Nephron (organoid): ENCODE measurements at regions not wholly inside any gene's neighbourhood (a gene's known extent, or its start where the extent isn't known, plus 50 kb on each side); places are given as distances from the start of the nearest gene placed in this dataset.

Experiments
- H3K27ac Mint-ChIP-seq, 3 experiments: 2 replicates each; pipeline ENCODE4 v1.8.0; 2020; ENCODE audit warnings: mixed read lengths in 3 of 3, mild to moderate bottlenecking in 2 of 3, moderate library complexity in 1 of 3
- H3K27me3 Mint-ChIP-seq: 2 replicates; pipeline ENCODE4 v1.8.0; 2021; ENCODE audit warnings: low read depth, mild to moderate bottlenecking, moderate library complexity, mixed read lengths
- H3K36me3 Mint-ChIP-seq: 2 replicates; pipeline ENCODE4 v1.8.0; 2020; ENCODE audit warnings: low read depth, mixed read lengths
- H3K4me1 Mint-ChIP-seq: 2 replicates; pipeline ENCODE4 v1.8.0; 2020; ENCODE audit warnings: mixed read lengths
- H3K4me3 Mint-ChIP-seq, 3 experiments: 2 replicates each; pipeline ENCODE4 v1.8.0; 2020; ENCODE audit warnings: mild to moderate bottlenecking in 3 of 3, mixed read lengths in 3 of 3, moderate library complexity in 2 of 3
- H3K9me3 Mint-ChIP-seq: 2 replicates; pipeline ENCODE4 v1.8.0; 2020; ENCODE audit warnings: mixed read lengths
- TF ChIP-seq, protein P1 (sequence below), 3 experiments: fragments of 200-600 bp; sonication (generic); IDR thresholded peaks; one replicate each; pipeline ENCODE4 v1.5.0; 2021; ENCODE audit warnings: antibody characterized with exemption in 3 of 3; ENCODE audit not compliant: unreplicated experiment in 3 of 3

DNA sequence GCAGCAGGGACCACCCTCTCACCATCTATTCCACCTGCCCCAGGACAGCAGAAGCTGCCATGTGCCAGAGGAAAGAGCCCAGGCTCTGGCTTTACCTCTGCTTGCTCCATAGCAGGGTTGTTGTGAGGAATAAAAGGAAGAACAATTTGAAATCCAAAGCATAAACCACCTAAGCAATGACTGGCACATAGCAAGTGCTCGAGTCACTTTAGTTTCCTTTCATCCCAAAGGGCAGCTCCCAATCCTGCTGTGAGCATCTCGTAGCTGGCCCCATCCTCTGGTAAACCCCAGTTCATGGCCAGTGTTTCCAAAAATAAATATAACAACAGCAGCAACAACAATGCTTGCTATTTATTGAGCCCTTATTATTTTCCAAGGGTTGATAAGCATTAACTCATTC lies 923.5 kb downstream of the EPHA4 start:
- H3K27me3 Mint-ChIP-seq: peaks cover 16% of the 10 kb centered on the region

DNA sequence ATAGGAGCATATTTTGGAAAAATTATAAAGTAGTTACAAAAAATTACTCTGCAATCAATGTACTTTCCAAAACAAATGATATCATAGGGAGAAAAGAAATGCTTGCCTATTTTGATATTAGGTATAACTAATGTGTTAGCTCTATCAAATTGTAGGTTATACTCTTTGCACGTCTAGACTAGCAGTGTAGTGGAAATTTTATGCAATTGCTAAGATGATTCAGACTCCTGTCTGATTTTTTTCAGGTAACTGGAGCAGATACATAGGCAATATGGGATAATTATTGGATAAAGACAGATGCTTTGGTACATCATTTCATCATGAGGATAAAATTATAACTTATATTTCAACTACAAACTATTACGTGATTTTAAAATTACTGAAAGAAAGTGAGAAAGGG lies 918.3 kb downstream of the EPHA4 start:
- no peaks in the 10 kb centered on the region for H3K9me3 Mint-ChIP-seq
- H3K4me3 Mint-ChIP-seq: no peak overlapping the region
- no peak overlapping the region for H3K27ac Mint-ChIP-seq
- peaks cover 13% of the 10 kb centered on the region for H3K27me3 Mint-ChIP-seq
- TF ChIP-seq, protein P1, sequence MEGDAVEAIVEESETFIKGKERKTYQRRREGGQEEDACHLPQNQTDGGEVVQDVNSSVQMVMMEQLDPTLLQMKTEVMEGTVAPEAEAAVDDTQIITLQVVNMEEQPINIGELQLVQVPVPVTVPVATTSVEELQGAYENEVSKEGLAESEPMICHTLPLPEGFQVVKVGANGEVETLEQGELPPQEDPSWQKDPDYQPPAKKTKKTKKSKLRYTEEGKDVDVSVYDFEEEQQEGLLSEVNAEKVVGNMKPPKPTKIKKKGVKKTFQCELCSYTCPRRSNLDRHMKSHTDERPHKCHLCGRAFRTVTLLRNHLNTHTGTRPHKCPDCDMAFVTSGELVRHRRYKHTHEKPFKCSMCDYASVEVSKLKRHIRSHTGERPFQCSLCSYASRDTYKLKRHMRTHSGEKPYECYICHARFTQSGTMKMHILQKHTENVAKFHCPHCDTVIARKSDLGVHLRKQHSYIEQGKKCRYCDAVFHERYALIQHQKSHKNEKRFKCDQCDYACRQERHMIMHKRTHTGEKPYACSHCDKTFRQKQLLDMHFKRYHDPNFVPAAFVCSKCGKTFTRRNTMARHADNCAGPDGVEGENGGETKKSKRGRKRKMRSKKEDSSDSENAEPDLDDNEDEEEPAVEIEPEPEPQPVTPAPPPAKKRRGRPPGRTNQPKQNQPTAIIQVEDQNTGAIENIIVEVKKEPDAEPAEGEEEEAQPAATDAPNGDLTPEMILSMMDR (IDR thresholded peaks at IDR 0.05; ENCODE audit: unreplicated experiment in 3 of 3): no peak
- H3K36me3 Mint-ChIP-seq: no peaks in the 10 kb centered on the region
- H3K4me1 Mint-ChIP-seq: no peaks in the 10 kb centered on the region

More for the DNA sequence above, 923.5 kb downstream of the EPHA4 start:
- Mint-ChIP-seq H3K4me3 (no peak overlapping the region), H3K9me3 (no peaks in the 10 kb centered on the region), H3K4me1 (no peaks in the 10 kb centered on the region), H3K27ac (no peak overlapping the region), H3K36me3 (no peaks in the 10 kb centered on the region)
- TF ChIP-seq, protein P1 (IDR thresholded peaks at IDR 0.05; ENCODE audit: unreplicated experiment in 3 of 3): no peak

DNA sequence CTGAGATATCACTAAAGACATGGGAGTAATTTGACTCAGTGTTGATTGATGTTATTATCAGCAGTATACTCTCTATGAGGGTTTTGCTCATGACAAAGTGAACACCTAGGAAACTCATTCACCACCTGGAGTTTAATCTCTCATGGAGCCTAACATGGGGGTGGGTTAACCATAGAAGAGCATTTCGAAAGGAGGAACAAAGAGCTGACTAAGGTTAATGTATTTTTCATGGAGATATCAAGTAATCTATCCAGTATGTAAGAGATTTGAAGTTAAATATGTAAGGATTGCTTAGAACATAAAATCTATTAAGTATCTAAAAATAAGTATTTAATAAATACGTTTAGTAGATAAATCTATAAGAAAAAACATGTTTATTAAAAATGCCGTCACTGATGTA lies 917.8 kb downstream of the EPHA4 start:
- Mint-ChIP-seq H3K27me3 (peaks cover 13% of the 10 kb centered on the region), H3K4me1 (no peaks in the 10 kb centered on the region), H3K36me3 (no peaks in the 10 kb centered on the region), H3K27ac (no peak overlapping the region), H3K9me3 (no peaks in the 10 kb centered on the region), H3K4me3 (no peak overlapping the region)
- TF ChIP-seq, protein P1 (IDR thresholded peaks at IDR 0.05; ENCODE audit: unreplicated experiment in 3 of 3): no peak

DNA sequence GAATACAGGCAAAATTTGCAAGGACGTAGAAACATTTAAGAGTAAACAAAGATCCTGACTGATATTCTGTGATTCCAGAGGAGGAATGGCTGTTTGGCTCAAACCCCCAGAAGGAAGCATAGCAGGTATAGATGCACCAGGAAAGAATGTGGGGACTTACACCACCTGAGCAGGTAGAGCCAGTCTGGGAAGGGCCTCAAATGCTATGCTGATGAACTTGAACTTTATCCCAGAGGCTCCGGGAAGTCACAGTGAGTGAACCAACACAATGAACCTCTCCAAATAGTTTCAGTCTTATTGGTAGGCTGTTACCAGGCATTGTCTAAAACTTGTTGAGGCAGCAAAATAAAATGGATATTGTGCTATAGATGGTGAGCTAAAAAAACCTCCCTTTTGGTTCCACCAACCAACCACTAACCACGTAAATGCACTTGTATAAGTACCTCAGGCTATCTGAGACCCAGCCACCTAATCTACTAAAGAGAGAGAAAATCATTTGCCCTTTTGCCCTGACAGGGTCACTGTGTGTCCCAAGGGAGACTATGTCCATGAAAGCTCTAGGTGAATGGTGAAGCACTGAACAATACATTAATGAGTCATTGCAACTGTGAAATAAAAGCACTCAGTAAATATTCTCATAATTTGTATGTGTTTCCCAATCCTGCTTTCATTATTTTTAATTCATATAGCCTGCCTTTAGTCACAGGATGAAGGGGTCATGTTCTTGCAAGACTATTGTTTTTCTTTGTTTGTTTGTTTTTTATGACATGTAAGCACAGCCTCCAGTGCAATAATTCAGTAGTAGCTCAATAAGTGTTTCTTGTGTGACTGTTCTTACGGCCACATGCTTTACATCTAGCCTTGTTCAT lies 911.6 kb downstream of the EPHA4 start:
- Mint-ChIP-seq H3K27me3 (peaks cover 5% of the 10 kb centered on the region), H3K36me3 (no peaks in the 10 kb centered on the region), H3K9me3 (no peaks in the 10 kb centered on the region), H3K4me1 (no peaks in the 10 kb centered on the region), H3K27ac (peak overlapping the region in 1 of 3 experiments; percentile 1), H3K4me3 (no peak overlapping the region)
- TF ChIP-seq, protein P1 (IDR thresholded peaks at IDR 0.05; ENCODE audit: unreplicated experiment in 3 of 3): no peak

DNA sequence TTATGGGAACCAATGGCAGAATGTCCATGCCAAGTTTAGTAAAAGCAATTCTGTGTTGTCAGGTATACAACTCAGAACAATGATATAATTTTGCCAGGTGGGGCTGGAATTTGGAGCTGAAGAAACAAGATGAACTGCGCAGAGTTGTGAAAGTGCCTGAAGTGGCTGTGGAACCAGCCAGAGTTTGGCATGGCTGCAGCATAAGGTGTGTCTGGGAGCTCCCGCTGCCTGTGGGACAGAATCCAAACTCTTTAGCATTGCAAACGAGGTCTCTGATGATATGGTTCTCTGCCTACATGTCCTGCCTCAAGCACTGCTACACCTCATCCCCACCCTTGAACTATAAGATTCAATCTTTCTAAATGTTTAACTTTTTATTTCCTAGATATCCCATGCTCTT lies 909.7 kb downstream of the EPHA4 start:
- Mint-ChIP-seq H3K27ac (no peak overlapping the region), H3K9me3 (no peaks in the 10 kb centered on the region), H3K4me3 (no peak overlapping the region), H3K36me3 (no peaks in the 10 kb centered on the region), H3K4me1 (no peaks in the 10 kb centered on the region), H3K27me3 (peaks cover 4% of the 10 kb centered on the region)
- TF ChIP-seq, protein P1 (IDR thresholded peaks at IDR 0.05; ENCODE audit: unreplicated experiment in 3 of 3): no peak

DNA sequence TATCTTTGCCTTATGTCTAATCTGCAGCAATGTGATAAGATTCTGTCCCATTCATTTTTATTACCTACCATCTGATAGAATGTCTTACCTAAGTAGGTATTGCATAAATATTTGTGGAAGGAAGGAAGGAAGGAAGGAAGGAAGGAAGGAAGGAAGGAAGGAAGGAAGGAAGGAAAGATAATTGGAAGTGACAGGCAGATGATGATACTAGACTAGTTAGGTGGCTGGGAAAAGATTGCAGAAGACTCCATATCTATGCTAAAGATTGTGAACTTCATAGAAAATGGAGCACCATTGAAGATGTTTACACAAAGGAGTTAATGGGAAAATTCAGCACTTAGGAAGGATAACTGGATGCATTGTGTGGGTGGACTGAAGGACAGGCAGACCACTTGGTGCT lies 909.0 kb downstream of the EPHA4 start:
- Mint-ChIP-seq H3K4me1 (no peaks in the 10 kb centered on the region), H3K27ac (no peak overlapping the region), H3K4me3 (no peak overlapping the region), H3K36me3 (no peaks in the 10 kb centered on the region), H3K9me3 (no peaks in the 10 kb centered on the region), H3K27me3 (no peaks in the 10 kb centered on the region)
- TF ChIP-seq, protein P1 (IDR thresholded peaks at IDR 0.05; ENCODE audit: unreplicated experiment in 3 of 3): no peak
